Activated CD4-positive, alpha-beta T cell treated with anti-CD3 and anti-CD28 coated beads, Interleukin-2, amount 50 U/mL, for 24 hours (primary cell): ENCODE measurements at regions not wholly inside any gene's neighbourhood (a gene's known extent, or its start where the extent isn't known, plus 50 kb on each side); places are given as distances from the start of the nearest gene placed in this dataset.
"Not testable (repeated sequence)": the region's sequence is repeated elsewhere in the genome, so short reads cannot be mapped to it uniquely, and the experiment has no call there.

Experiments
- DNase-seq, 2 donors: peaks; one replicate each; pipeline ENCODE4 v3.0.0-alpha.2; 2020; ENCODE audit warnings: low read depth in 1 of 2, low spot score in 1 of 2

DNA sequence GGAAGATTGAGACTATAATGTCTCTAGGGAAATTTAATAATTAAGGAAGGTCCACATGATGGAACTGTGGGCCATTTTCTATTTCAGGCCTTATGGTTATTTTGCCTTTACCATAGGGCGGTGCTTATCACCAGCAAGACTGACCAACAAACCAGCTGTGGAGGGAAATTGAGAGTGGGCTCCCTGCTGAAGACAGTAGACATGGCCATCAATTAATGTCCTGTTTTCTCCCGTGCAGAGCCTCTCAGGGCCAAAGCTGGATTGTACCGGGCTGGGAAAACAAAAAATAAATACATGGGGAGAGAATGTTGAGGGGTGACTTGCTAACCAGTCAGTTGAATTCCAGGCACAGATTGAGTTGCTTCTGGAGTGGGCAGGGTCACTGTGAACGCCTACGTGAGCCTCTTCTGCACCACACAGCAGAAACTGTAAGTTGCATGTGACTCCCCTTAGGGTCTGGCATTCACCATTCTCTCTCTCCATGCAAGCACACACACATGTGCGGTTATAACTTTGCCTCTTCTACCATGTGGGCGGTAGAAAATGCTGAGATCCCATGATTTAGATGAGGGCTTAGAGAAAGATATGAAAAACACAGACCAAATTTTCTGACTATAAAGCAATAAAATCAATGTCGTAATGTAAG is 128.5 kb downstream of the COPS8 start:
- DNase-seq, result no peak

DNA sequence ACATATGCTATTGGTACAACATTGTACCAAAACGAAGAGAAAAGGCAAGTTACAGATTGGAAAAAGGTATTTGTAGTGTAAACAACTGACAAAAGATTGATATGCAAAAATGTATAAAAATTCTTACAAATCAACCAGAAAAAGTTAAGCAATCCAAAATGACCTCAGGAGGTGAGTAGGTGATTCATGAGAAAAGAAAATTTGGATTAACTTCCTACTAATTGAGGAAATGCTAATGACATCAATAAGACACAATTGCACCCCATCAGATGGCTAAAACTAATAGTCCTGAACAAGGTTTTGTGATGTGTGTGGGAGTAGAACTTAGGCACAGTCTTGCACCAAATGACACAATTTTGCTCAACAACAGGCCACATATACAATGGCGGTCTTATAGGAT is 129.3 kb downstream of the COPS8 start:
- no peak for DNase-seq

DNA sequence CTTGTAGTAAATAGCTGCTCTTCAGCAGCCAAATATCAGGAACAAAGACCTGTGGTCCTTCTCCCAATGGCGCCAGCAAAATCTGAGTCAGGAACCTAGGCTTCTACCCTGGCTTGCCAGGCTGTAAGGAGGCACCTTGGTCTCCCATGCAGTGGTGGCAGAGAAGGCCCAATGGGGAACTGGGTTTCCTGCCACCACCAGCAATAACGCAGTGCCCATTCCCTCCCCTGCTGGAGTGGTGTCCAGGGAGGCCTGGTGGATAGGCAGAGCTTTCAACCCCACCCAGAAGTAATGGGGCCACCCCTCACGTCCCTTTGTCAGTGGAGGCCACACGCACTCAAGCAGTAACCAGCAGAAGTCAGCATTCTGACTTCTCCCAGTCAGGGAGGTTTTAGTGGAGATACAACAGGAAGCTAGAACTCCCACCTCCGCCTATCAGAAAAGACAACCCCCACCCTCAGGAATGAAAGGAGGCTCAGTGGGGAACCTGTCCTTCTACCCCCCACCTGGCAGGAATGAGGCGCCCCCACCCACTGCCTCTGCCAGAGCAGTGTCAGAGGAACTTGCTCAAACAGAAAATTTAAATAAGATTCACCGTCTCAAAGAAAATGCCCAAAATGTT is 132.4 kb downstream of the COPS8 start:
- DNase-seq, result no peak

DNA sequence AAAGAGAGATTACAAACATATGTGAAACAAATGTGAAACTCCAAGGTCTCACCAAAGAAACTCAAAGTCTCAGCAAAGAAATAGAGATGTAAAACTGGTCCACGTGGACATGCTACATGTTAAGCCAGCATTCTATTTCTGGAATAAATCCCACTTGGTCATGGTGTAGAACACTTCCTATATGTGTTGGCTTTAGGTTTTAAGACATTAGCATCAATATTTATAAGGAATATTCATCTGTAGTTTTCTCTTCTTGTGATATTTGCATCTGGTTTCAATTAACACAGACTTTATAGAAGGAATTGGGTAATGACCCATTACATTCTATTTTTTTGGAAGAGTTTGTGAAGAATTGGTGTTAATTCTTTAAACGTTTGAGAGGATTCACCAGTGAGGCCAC is 133.1 kb downstream of the COPS8 start:
- DNase-seq, result no peak

DNA sequence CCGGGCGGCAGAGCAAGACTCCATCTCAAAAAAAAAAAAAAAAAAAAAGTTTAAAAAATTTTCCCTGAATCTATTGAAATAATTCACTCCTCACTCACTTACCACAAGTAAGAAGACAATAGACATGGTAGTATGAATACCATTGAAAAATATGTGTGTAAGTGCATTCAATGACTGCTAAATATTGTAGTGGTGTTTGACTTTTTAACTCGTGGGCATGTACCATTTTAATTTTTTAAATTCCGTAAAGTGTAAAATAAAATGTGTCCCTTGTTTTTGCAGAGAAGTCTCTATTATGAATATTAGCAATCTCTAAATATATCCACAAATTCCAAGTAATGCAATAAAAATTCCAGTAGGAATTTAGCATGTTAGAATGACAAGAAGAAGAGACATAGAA is 134.1 kb downstream of the COPS8 start:
- DNase-seq, result no peak

DNA sequence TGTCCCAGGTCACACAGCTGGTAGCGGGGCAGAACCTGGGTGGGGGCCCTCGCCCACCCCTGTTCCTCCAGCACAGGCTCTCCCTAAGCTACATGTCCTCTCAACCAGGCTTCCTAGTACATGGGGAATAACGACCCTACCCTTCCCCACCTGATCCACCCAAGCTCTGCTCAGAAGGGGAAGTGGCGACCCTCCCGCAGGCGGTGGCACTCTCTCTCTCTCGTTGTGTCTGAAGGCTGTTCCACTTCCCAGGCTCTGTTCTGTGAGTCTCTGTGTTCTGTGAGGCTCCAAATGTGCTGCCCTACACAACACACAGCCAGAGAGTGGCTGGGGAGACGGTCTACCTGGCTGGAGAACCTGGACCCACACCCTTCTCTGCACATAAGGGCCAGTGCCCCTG is 135.8 kb downstream of the COPS8 start:
- DNase-seq, result no peak

DNA sequence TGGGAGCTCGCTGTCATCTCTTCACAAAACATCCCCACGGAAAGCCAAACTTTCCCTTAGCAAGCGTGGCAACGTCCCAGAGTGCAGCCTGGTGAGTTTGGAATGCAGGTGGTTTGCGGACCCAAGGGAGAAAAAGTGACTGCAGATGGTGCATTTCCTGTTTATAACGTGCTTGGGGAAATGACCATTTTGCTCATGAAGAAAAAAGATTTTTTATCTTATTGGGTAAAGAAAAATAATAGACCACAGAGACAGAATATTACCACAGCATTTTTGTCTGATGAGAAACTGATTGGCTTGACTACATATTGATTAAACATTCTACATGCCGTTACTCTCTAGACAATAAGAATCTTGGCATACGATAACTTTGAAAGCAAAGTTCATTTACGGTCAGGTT is 136.5 kb downstream of the COPS8 start:
- no peak for DNase-seq

DNA sequence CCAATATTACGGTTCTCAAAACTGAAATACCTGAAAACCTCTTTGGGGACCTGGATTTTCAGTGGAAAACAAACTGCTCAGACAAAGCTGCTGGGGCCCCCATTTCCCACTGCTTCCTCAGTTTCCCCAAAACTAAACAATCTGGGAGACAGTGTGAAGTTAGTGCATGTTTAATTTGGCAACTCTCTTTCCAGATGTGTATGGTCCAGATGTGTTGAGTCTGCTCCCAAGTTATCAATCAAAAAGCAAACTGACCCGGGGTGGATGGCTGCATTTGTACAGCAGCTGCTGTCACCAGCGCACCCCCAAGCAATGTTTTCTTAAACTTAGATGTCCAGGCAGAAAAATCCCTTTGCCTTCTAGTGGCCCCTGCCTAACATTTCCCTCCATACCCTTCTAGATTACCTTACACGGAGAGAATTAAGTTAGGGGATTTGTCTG is 136.9 kb downstream of the COPS8 start:
- no peak for DNase-seq

DNA sequence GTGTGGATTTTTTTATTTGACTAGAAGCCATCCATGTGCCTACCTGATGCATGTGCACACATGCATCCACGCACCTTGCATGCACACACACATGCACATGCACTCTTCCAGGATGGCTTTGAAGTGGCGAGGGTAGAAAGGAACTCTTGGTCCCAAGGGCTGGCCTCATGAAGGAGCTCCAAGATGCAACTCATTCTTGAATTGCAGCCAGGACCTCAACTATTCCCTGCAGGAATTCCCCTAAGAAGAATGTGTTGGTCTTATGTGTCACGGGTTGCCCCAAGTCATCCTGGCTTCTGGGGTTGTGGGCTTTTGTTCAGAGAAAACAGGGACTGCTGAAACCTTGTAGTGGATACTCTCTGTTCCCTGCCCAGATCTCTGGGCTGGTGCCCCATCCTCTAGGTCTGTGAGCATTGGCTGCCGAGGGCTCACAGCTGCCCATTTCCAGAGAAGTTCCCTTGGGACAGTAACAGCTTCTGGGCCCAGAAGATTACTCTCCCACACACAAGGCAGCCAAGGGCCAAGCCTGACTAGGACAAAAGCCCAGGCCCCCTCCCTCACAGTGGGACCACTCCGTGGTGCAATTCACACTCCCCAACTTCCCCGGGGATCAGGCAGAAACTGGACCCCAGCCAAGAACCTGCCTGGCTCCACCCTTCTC is 137.6 kb downstream of the COPS8 start:
- no peak for DNase-seq

DNA sequence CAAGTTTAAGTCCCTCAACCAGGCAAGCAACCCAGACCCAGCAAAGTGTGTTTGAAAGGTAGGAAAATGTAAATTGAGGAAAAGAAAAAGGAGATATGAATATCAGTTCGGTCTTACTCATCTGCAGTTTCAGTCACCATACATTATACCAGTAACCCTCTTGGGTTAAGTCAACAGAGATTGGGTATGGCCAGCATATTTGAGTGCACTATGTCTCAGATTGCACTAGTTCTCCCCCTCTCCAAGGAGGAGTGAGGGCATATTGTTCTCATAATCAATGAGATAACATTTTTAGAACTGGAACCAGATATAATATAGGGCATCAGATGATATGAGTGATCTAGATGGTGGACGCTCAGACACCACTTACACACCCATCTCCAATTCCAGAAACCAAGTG is 141.5 kb downstream of the COPS8 start:
- DNase-seq, result no peak

DNA sequence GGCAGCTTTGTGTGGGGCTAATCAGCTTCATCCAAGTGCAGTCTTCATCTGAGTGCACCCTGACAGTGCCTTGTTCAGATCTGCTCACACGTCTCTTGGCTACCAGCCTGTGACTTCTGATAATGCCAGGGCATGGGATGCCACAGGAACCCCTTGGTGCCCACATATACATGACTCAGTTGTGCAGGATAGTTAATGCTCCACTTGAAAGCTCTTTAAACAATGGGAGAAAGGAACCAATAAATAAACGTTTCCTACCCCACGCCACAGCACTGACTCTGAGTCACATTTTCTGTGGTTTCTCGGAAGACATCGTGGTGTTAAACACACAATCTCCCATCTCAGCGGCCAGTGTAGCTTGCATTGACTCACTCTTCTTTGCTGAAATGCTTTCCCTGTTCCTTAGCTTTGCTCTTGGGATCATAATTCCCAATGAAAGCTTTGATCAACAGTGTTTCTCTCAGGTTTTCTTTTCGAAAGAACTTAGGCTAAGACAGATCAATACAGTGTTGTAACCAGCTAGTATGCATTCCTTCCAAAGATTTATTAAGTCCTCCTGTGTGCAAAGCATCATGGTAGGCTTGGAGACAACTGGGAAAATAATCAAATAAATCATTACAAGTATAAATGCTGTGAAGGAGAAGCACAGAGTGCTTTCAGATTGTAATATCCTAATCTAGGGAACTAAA is 142.0 kb downstream of the COPS8 start:
- DNase-seq, result peak in 1 of 2 donors; percentile 14

DNA sequence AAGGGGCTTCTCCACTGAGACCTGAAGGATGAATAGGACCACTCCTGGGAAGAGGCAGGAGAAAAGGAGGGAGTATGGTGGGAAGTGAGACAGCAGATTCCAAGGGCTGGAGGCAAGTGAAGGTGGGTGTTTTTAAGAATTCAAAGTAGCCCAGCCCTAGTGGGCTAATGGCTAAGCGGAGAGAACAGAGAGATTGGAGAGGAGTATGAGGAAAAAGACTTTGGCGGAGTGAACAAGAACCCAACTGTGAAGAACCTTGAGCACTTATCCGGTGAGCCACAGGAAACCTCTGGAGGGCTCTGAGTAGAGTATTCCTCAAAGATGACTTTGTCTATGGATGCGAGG is 142.6 kb downstream of the COPS8 start:
- DNase-seq, result no peak

DNA sequence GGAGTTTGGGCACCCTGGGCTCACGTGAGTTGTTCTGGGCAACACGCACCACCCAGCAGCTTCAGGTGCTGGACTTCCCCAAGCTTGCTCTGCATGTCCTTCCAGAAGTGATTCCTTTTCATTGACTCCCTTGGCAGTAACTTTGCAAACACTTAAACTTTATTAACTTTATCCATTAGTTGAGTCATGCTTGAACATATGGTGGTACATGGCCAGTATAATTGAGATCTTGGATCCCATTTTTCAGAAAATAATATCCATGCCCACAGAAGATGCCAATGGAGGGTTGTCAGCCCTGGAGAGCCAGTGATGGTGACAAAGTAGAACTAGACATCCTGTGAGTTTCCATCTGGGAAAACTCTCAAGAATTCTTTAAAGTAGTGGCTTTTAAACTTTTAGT is 144.2 kb downstream of the COPS8 start:
- DNase-seq, result no peak

DNA sequence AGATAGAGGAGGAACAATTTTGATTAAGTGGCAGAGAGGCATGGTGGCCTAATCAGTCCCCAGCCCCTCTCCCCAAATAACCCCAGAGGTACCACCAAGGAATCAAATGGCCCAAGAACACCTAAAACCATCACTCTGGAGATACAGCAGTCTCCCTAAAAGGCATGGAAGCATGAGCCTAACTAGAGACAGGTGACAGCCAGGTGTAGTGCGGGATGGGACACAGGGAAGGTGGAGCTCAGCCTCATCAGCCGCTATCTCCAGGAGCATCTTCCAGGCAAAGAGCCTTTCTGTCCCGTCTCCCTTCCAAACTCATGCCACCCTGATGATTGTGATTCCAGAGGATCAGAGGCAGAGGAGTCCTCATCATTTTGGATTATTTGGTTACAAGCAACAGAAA is 144.7 kb downstream of the COPS8 start:
- DNase-seq, result no peak

DNA sequence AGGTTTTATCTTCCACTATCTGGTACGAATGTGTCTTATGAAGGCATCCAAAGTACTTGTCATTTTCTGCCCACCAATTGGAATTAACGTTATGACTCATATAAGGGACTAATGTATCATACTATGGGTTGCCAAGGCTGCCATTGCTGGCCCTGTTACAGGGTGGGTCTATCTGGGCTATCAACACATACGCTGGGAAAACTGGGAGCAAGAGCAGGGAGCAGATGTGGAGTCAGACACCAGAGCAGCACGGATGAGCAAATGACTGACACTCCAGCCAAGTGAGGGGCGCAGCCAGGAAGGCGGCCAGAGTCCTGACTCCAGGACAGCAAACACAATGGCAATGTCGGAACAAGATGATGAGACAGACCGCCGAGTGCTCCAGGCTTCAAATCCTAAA is 145.9 kb downstream of the COPS8 start:
- DNase-seq, result no peak

DNA sequence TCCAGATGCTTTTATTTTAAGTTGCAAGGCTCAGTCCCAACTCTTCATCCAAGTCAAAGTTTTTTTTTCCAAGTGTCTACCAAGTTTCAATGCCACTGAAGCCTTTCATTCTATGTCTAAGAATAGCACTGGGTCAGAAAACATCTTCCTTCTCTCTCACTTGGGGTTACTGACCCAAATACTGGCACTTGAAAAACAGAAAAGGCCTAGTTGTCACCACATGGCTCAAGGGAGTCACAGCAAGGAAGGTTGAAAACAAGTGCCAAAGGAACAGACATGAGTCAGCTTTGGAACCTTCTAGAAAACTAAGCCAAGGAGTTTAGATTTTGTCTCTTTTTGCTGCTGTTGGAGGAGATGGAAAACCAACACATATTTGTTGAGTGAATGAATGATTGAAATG is 146.5 kb downstream of the COPS8 start:
- DNase-seq, result no peak

DNA sequence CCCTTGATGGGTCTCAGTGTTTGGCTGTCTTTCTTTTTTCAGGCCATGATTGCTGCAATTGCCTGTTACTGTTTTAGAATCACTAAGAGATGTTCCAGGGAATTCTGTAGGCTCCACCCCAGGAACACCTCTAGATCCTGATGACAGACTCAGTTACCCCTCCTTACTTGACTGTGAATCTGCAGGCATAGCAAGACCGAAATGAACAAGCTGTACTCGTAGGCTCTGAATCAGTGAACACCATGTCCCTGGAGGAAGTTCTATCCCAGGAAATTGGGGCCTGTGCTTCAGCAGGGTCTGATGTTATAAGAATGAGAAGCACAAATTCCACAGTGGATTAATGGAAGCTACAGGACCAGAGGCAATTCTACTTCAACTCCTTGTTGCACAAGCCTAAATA is 148.6 kb downstream of the COPS8 start:
- no peak for DNase-seq

DNA sequence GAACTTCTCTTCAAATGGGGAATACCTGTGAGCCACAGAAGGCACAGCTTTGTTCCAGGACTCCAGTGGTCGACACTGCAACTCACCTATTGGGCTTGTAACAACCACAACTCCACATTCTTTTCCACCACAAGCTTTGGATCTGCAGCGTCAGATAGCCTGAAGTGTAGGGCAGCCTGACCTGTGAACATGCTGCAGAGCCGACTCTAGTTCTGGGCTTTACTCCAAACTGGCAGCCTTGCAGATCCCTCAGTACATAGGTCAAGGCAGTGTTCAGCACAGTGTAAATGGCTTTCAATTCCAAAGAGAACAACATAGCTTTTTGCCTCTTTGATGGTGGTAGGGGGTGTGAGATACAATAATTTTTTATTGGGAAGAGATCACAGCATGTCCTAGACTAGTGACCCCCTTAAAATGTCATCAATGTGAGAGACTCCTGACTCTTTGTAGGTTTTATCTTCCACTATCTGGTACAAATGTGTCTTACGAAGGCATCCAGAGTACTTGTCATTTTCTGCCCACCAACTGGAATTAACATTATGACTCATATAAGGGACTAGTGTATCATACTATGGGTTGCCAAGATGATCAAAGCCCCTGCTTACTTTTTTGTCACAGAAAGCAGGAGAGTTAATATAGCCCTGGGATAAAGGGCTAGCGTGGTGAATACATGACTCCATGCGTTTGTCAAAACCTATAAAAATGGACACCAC is 149.8 kb downstream of the COPS8 start:
- no peak for DNase-seq

DNA sequence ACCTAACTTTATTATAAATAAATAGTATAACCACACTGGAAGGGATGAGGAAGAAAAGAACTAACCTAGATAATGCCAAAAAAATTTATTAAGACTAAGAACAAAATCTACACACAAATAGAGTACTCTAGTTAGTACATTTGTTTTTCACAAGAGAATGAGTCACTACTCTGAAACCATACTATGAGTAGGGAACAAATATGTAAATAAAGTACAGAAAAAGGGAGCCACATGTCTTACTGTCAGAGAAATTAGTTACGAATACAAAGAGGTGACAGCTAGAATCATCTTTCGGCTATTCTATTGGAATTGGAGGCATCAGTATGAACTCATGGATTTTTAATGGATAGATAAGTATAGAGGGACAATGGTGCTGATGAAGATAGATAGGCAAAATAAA is 150.5 kb downstream of the COPS8 start:
- no peak for DNase-seq

DNA sequence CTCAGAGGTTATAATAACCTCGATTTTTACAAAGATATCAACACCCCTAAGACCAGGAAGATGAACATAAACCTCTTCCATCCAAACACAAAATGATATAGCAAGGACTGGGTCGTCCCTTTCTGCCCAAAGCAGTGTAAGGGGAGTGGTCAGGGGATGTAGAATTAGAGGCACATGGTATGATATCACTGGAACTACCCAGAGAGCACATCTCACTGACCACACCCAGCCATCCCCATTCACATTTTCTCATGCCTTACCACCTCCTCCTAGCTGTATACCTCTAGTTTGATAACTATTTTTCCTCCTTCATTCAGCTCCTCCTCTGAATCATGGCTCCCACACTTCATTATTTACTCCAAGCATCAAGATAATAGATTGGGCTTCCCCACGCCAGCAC is 152.6 kb downstream of the COPS8 start:
- no peak for DNase-seq

DNA sequence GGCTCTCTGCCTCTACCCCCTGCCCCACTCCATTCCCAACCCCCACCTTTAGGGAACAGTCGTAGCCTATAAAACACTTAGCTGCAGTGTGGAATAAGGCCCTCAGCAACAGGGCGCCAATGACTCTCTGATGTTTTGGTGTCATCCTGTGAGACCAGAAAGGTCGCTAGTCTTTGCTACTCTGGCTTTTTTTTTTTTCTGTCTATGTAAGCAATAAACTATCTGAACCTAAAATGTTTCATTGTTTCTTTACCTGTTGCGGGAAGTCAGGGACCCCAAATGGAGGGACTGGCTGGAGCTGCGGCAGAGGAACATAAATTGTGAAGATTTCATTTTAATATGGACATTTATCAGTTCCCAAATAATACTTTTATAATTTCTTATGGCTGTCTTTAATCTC is 154.6 kb downstream of the COPS8 start:
- no peak for DNase-seq

DNA sequence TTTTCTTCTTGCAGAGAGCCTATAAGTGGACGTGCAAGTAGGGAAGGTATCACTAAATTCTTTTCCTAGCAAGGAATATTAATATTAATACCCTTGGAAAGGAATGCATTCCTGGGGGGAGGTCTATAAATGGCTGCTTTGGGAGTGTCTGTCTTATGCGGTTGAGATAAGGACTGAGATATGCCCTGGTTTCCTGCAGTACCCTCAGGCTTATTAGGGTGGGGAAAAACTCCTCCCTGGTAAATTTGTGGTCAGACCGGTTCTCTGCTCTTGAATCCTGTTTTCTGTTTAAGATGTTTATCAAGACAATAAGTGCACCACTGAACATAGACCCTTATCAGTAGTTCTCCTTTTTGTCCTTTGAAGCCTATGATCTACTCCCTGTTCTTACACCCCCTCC is 155.2 kb downstream of the COPS8 start:
- DNase-seq, result not testable (repeated sequence)
